Prostate gland (tissue), 2 donors: ENCODE measurements at regions not wholly inside any gene's neighbourhood (a gene's known extent, or its start where the extent isn't known, plus 50 kb on each side); places are given as distances from the start of the nearest gene placed in this dataset.

Experiments
- DNase-seq: peaks from one replicate; pipeline ENCODE4 v3.0.0-alpha.2; 2019; ENCODE audit warnings: low spot score
- H3K27ac ChIP-seq, 2 donors: fragments of 200-600 bp; sonication (generic); 2 replicates each; pipeline ENCODE4 v1.5.1; 2017 to 2019
- H3K27me3 ChIP-seq: fragments of 200-600 bp; sonication (generic); replicated peaks from 2 replicates; pipeline ENCODE4 v1.5.1; 2019; ENCODE audit not compliant: insufficient read depth
- H3K36me3 ChIP-seq, 2 donors: fragments of 200-600 bp; sonication (generic); 1 replicate in 1 of 2; 2 replicates in 1 of 2; pipeline versions ENCODE4 v1.5.1 to v1.8.1; 2017 to 2019
- H3K4me1 ChIP-seq: fragments of 200-600 bp; sonication (generic); replicated peaks from 2 replicates; pipeline ENCODE4 v1.5.1; 2019
- H3K4me3 ChIP-seq, 2 donors: fragments of 200-600 bp; sonication (generic); 2 replicates each; pipeline ENCODE4 v1.5.1; 2017 to 2019
- H3K9me3 ChIP-seq: fragments of 200-600 bp; sonication (generic); 2 replicates; pipeline ENCODE4 v1.5.1; 2017
- CTCF ChIP-seq, 4 experiments: fragments of 200-600 bp in 2 of 4; fragments of 450-650 bp in 2 of 4; sonication (generic) in 2 of 4; IDR thresholded peaks; 1 replicate in 3 of 4; 2 replicates in 1 of 4; pipeline ENCODE4 v1.5.1; 2016 to 2019; ENCODE audit warnings: antibody characterized with exemption in 4 of 4, mild to moderate bottlenecking in 2 of 4, moderate library complexity in 2 of 4
- POLR2A ChIP-seq: fragments of 450-650 bp; IDR thresholded peaks from one replicate; pipeline ENCODE4 v1.6.1; 2016; ENCODE audit warnings: antibody characterized with exemption, mild to moderate bottlenecking
- POLR2AphosphoS5 ChIP-seq: sonication (generic); formaldehyde crosslinking; IDR thresholded peaks from one replicate; pipeline ENCODE4 v1.6.1; 2017; ENCODE audit warnings: antibody characterized with exemption
- WGBS: methylation state at CpG from one replicate; pipeline ENCODE4 v1.1.5; 2018; 5-methylcytosine and 5-hydroxymethylcytosine counted together
- intact Hi-C: fragments of 100-400 bp; cut with DNase I; formaldehyde crosslinking; loops from one replicate; pipeline ENCODE4 v1.14.2; 2022

GRCh38 chr4:155512817-155513216, 136.1 kb upstream of the MAP9 start:
- no peak for DNase-seq
- TF ChIP-seq POLR2AphosphoS5 (no peak), CTCF (IDR thresholded peaks at IDR 0.05) (no peak), POLR2A (no peak)
- 83% methylated on average over 5 of the region's 5 CpGs for WGBS
- H3K27me3 ChIP-seq = no peaks in the 10 kb centered on the region
- intact Hi-C loops = no loop called here
- H3K9me3 ChIP-seq = no peaks in the 10 kb centered on the region
- no peak overlapping the region for H3K4me3 ChIP-seq
- no peak overlapping the region for H3K27ac ChIP-seq
- no peaks in the 10 kb centered on the region for H3K4me1 ChIP-seq
- no peaks in the 10 kb centered on the region for H3K36me3 ChIP-seq

GRCh38 chr4:155512046-155512445, 135.3 kb upstream of the MAP9 start:
- H3K9me3 ChIP-seq = no peaks in the 10 kb centered on the region
- no peaks in the 10 kb centered on the region for H3K27me3 ChIP-seq
- H3K27ac ChIP-seq = no peak overlapping the region
- no peaks in the 10 kb centered on the region for H3K36me3 ChIP-seq
- H3K4me1 ChIP-seq = no peaks in the 10 kb centered on the region
- intact Hi-C loops = no loop called here
- TF ChIP-seq POLR2AphosphoS5 (no peak), CTCF (IDR thresholded peaks at IDR 0.05) (no peak)
- WGBS = 100% methylated on average over 1 of the region's 1 CpG
- DNase-seq = no peak
- no peak overlapping the region for H3K4me3 ChIP-seq

GRCh38 chr4:155510771-155511170, 134.0 kb upstream of the MAP9 start:
- intact Hi-C loops = no loop called here
- Histone ChIP-seq H3K27me3 (no peaks in the 10 kb centered on the region), H3K4me3 (no peak overlapping the region), H3K27ac (no peak overlapping the region), H3K36me3 (no peaks in the 10 kb centered on the region), H3K4me1 (no peaks in the 10 kb centered on the region), H3K9me3 (no peaks in the 10 kb centered on the region)
- TF ChIP-seq POLR2AphosphoS5 (no peak), CTCF (IDR thresholded peaks at IDR 0.05) (no peak), POLR2A (no peak)
- WGBS = 22% methylated on average over 2 of the region's 2 CpGs
- DNase-seq = no peak

GRCh38 chr4:155509555-155509954, 132.8 kb upstream of the MAP9 start:
- H3K4me1 ChIP-seq = no peaks in the 10 kb centered on the region
- no peaks in the 10 kb centered on the region for H3K9me3 ChIP-seq
- no peaks in the 10 kb centered on the region for H3K27me3 ChIP-seq
- no peak overlapping the region for H3K27ac ChIP-seq
- intact Hi-C loops = no loop called here
- no peak overlapping the region for H3K4me3 ChIP-seq
- H3K36me3 ChIP-seq = no peaks in the 10 kb centered on the region
- DNase-seq = no peak
- no peak for TF ChIP-seq CTCF (IDR thresholded peaks at IDR 0.05)
- no peak for TF ChIP-seq POLR2AphosphoS5
- no peak for TF ChIP-seq POLR2A

GRCh38 chr4:155506745-155507144, 130.0 kb upstream of the MAP9 start:
- TF ChIP-seq POLR2A (no peak), CTCF (IDR thresholded peaks at IDR 0.05) (no peak), POLR2AphosphoS5 (no peak)
- no peaks in the 10 kb centered on the region for H3K4me1 ChIP-seq
- 66% methylated on average over 4 of the region's 4 CpGs for WGBS
- DNase-seq = no peak
- no peaks in the 10 kb centered on the region for H3K9me3 ChIP-seq
- intact Hi-C loops = no loop called here
- no peaks in the 10 kb centered on the region for H3K27me3 ChIP-seq
- no peaks in the 10 kb centered on the region for H3K36me3 ChIP-seq
- no peak overlapping the region for H3K27ac ChIP-seq
- H3K4me3 ChIP-seq = no peak overlapping the region
